Fibroblast of lung (primary cell): ENCODE measurements at regions not wholly inside any gene's neighbourhood (a gene's known extent, or its start where the extent isn't known, plus 50 kb on each side); places are given as distances from the start of the nearest gene placed in this dataset.

ENCODE experiments used
- DNase-seq, 2 donors: peaks; one replicate each; pipeline versions ENCODE4 v3.0.0 to v3.0.0-alpha.2; 2010; ENCODE audit warnings: low read depth in 2 of 2
- H2AFZ ChIP-seq: 2 replicates; pipeline ENCODE4 v1.5.1; 2012; ENCODE audit warnings: low read length, control low read depth, inconsistent platforms
- H3K27ac ChIP-seq: 2 replicates; pipeline ENCODE4 v1.5.1; 2011; ENCODE audit warnings: low read length, control low read depth; ENCODE audit not compliant: insufficient read depth
- H3K27me3 ChIP-seq: 2 replicates; pipeline ENCODE4 v1.5.1; 2011; ENCODE audit warnings: mild to moderate bottlenecking, low read length; ENCODE audit not compliant: control insufficient read depth, insufficient read depth
- H3K36me3 ChIP-seq: 2 replicates; pipeline ENCODE4 v1.5.1; 2011; ENCODE audit warnings: low read length; ENCODE audit not compliant: control insufficient read depth, insufficient read depth
- H3K4me1 ChIP-seq: 2 replicates; pipeline ENCODE4 v1.5.1; 2011; ENCODE audit warnings: low read length; ENCODE audit not compliant: control insufficient read depth, insufficient read depth; ENCODE audit errors: extremely low read depth
- H3K4me2 ChIP-seq: 2 replicates; pipeline ENCODE4 v1.5.1; 2011; ENCODE audit warnings: low read length, control low read depth; ENCODE audit not compliant: insufficient read depth; ENCODE audit errors: extremely low read depth
- H3K4me3 ChIP-seq, 4 experiments: fragments of 200-600 bp in 1 of 4; sonication (generic) in 1 of 4; replicated peaks in 1 of 4; 2 replicates each; pipeline ENCODE4 v1.5.1; 2011 to 2016; ENCODE audit warnings: low read length in 4 of 4, low read depth in 3 of 4, mild to moderate bottlenecking in 3 of 4, control low read depth in 2 of 4, inconsistent platforms in 1 of 4, mixed read lengths in 1 of 4; ENCODE audit not compliant: insufficient read depth in 1 of 4; ENCODE audit errors: control extremely low read depth in 1 of 4
- H3K79me2 ChIP-seq: 2 replicates; pipeline ENCODE4 v1.5.1; 2012; ENCODE audit warnings: mild to moderate bottlenecking, low read length, inconsistent platforms; ENCODE audit not compliant: control insufficient read depth, insufficient read depth
- H3K9ac ChIP-seq: 2 replicates; pipeline ENCODE4 v1.5.1; 2011; ENCODE audit warnings: mild to moderate bottlenecking, low read length, control low read depth; ENCODE audit not compliant: insufficient read depth
- H3K9me3 ChIP-seq: 2 replicates; pipeline ENCODE4 v1.5.1; 2012; ENCODE audit warnings: low read depth, low read length; ENCODE audit not compliant: control insufficient read depth, insufficient read depth
- H4K20me1 ChIP-seq: 2 replicates; pipeline ENCODE4 v1.5.1; 2011; ENCODE audit warnings: low read length; ENCODE audit not compliant: control insufficient read depth, insufficient read depth; ENCODE audit errors: extremely low read depth
- CTCF ChIP-seq, 2 donors: IDR thresholded peaks in 1 of 2; conservative IDR thresholded peaks in 1 of 2; 1 replicate in 1 of 2; 2 replicates in 1 of 2; pipeline ENCODE4 v1.5.1; 2011 to 2012; ENCODE audit warnings: low read length in 2 of 2, control low read depth in 1 of 2, inconsistent platforms in 1 of 2, low read depth in 1 of 2, mild to moderate bottlenecking in 1 of 2
- EZH2 ChIP-seq: IDR thresholded peaks from 2 replicates; pipeline ENCODE4 v1.5.1; 2012; ENCODE audit warnings: low read length, control low read depth, mild to moderate bottlenecking; ENCODE audit errors: missing control alignments

GRCh38 chr9:21533597-21533996 is 51.5 kb upstream of the IFNE start:
- H2AFZ ChIP-seq: no peak overlapping the region
- H3K27ac ChIP-seq: no peak overlapping the region
- H3K9me3 ChIP-seq: no peaks in the 10 kb centered on the region
- H3K9ac ChIP-seq: no peak overlapping the region
- no peaks in the 10 kb centered on the region for H3K27me3 ChIP-seq
- H3K4me1 ChIP-seq: no peaks in the 10 kb centered on the region
- peaks cover 81% of the 10 kb centered on the region for H3K79me2 ChIP-seq
- H3K4me2 ChIP-seq: no peak overlapping the region
- DNase-seq: no peak
- TF ChIP-seq EZH2 (no peak), CTCF (conservative IDR thresholded peaks at IDR 0.05 in 1 of 2, IDR thresholded peaks at IDR 0.05 in 1 of 2; ENCODE audit: low read depth in 1 of 2, low read length in 2 of 2) (no peak)
- peaks cover 5% of the 10 kb centered on the region for H3K36me3 ChIP-seq
- H3K4me3 ChIP-seq: no peak overlapping the region
- no peaks in the 10 kb centered on the region for H4K20me1 ChIP-seq

GRCh38 chr9:21535396-21535795 is 53.3 kb upstream of the IFNE start:
- Histone ChIP-seq H3K27ac (no peak overlapping the region), H3K4me3 (no peak overlapping the region), H3K4me1 (no peaks in the 10 kb centered on the region), H3K36me3 (peaks cover 1% of the 10 kb centered on the region), H4K20me1 (no peaks in the 10 kb centered on the region), H3K4me2 (no peak overlapping the region), H3K79me2 (peaks cover 64% of the 10 kb centered on the region), H3K27me3 (no peaks in the 10 kb centered on the region), H3K9me3 (no peaks in the 10 kb centered on the region), H2AFZ (no peak overlapping the region), H3K9ac (no peak overlapping the region)
- TF ChIP-seq CTCF (conservative IDR thresholded peaks at IDR 0.05 in 1 of 2, IDR thresholded peaks at IDR 0.05 in 1 of 2; ENCODE audit: low read depth in 1 of 2, low read length in 2 of 2) (no peak), EZH2 (no peak)
- DNase-seq: no peak

GRCh38 chr9:21542787-21543186 is 60.7 kb upstream of the IFNE start:
- peak overlapping the region; percentile 25 for H3K4me2 ChIP-seq
- H3K9me3 ChIP-seq: no peaks in the 10 kb centered on the region
- H3K27me3 ChIP-seq: no peaks in the 10 kb centered on the region
- H3K9ac ChIP-seq: no peak overlapping the region
- H3K4me3 ChIP-seq: no peak overlapping the region
- DNase-seq: peak in 1 of 2 donors; percentile 11
- no peak overlapping the region for H2AFZ ChIP-seq
- TF ChIP-seq CTCF (conservative IDR thresholded peaks at IDR 0.05 in 1 of 2, IDR thresholded peaks at IDR 0.05 in 1 of 2; ENCODE audit: low read depth in 1 of 2, low read length in 2 of 2) (no peak), EZH2 (no peak)
- H3K4me1 ChIP-seq: peaks cover 3% of the 10 kb centered on the region
- no peaks in the 10 kb centered on the region for H3K36me3 ChIP-seq
- H3K27ac ChIP-seq: peak overlapping the region; percentile 14
- H4K20me1 ChIP-seq: no peaks in the 10 kb centered on the region
- H3K79me2 ChIP-seq: peaks cover 60% of the 10 kb centered on the region
